Panc1 (cell line): ENCODE measurements at regions not wholly inside any gene's neighbourhood (a gene's known extent, or its start where the extent isn't known, plus 50 kb on each side); places are given as distances from the start of the nearest gene placed in this dataset.
A peak's percentile ranks its signal among the peaks of the same experiment; 100 is the strongest.

Experiments
- ATAC-seq: fragments of 200-7000 bp; cut with Tn5 transposase; 2 replicates; pipeline ENCODE4 v1.9.1; 2020; ENCODE audit warnings: mild to moderate bottlenecking, moderate library complexity
- BruUV-seq: library from RNA; stranded (reverse); fragments of 400-500 nt; replicated peaks from 2 replicates; lab custom pipeline; 2021; lab: Mats Ljungman, UMichigan
- CTCF ChIA-PET: fragments of 300-600 bp; sonication (Branson Sonifier 250); formaldehyde crosslinking; loops from one replicate; lab custom pipeline; 2022; ENCODE audit warnings: antibody characterized with exemption; lab: Charles Lee
- POLR2A ChIA-PET: fragments of 300-600 bp; sonication (Branson Sonifier 250); formaldehyde crosslinking; loops from one replicate; lab custom pipeline; 2022; ENCODE audit warnings: antibody characterized with exemption; lab: Charles Lee
- DNase-seq: peaks from one replicate; pipeline ENCODE4 v3.0.0-alpha.2; 2010; ENCODE audit warnings: low read depth, low spot score
- H3K27ac ChIP-seq: 2 replicates; pipeline ENCODE4 v1.5.1; 2011; ENCODE audit warnings: mild to moderate bottlenecking, low read length, inconsistent platforms
- H3K27me3 ChIP-seq: fragments of 200-500 bp; sonication (Bioruptor generic); 2 replicates; pipeline ENCODE4 v1.6.0; 2014; ENCODE audit warnings: low read length, inconsistent platforms; ENCODE audit not compliant: control insufficient read depth, insufficient read depth
- H3K36me3 ChIP-seq: fragments of 200-500 bp; sonication (Bioruptor generic); 2 replicates; pipeline ENCODE4 v1.5.1; 2014; ENCODE audit warnings: inconsistent platforms, mild to moderate bottlenecking, low read length, moderate library complexity; ENCODE audit not compliant: control insufficient read depth, insufficient read depth
- H3K4me1 ChIP-seq: 2 replicates; pipeline ENCODE4 v1.5.1; 2011; ENCODE audit warnings: inconsistent platforms, mild to moderate bottlenecking, low read length, moderate library complexity; ENCODE audit not compliant: control insufficient read depth, insufficient read depth
- H3K4me3 ChIP-seq, 2 experiments: 2 replicates each; pipeline ENCODE4 v1.5.1; 2011 to 2012; ENCODE audit warnings: low read depth in 2 of 2, low read length in 2 of 2, mild to moderate bottlenecking in 2 of 2, inconsistent platforms in 1 of 2, moderate library complexity in 1 of 2
- H3K9me3 ChIP-seq: fragments of 200-500 bp; sonication (Bioruptor generic); 2 replicates; pipeline ENCODE4 v1.5.1; 2014; ENCODE audit warnings: low read depth, mild to moderate bottlenecking, inconsistent platforms, low read length, moderate library complexity; ENCODE audit not compliant: control insufficient read depth, insufficient read depth
- CTCF ChIP-seq: fragments of 450-650 bp; IDR thresholded peaks from 2 replicates; pipeline ENCODE4 v1.5.1; 2017; ENCODE audit warnings: mild to moderate bottlenecking
- POLR2AphosphoS5 ChIP-seq: IDR thresholded peaks from 2 replicates; pipeline ENCODE4 v1.6.1; 2012; ENCODE audit warnings: mild to moderate bottlenecking, low read depth, low read length, moderate library complexity
- SIN3A ChIP-seq: IDR thresholded peaks from 2 replicates; pipeline ENCODE4 v1.6.1; 2012; ENCODE audit warnings: low read depth, mild to moderate bottlenecking, low read length, moderate library complexity, borderline replicate concordance; ENCODE audit not compliant: insufficient read depth
- TCF7L2 ChIP-seq: IDR thresholded peaks from 2 replicates; pipeline ENCODE4 v1.6.1; 2011; ENCODE audit warnings: mild to moderate bottlenecking, low read depth, low read length, inconsistent platforms
- in situ Hi-C: cut with HindIII; loops from 2 replicates; pipeline ENCODE4 v1.10.0; 2016; ENCODE audit warnings: low sequenced_read_pairs, low pct_unique_long_range_greater_than_20kb
- intact Hi-C: fragments of 100-400 bp; cut with micrococcal nuclease; formaldehyde crosslinking; loops from one replicate; pipeline ENCODE4 v1.10.0; 2022; ENCODE audit not compliant: unreplicated experiment
- TF ChIP-seq, protein P1 (sequence below), 2 experiments: IDR thresholded peaks; 2 replicates each; pipeline ENCODE4 v1.6.1; 2011 to 2012; ENCODE audit warnings: low read depth in 2 of 2, control low read depth in 1 of 2, low read length in 1 of 2, mild to moderate bottlenecking in 1 of 2, moderate library complexity in 1 of 2; ENCODE audit not compliant: insufficient read depth in 1 of 2

GRCh38 chr2:105573490-105573889 lies 171.2 kb upstream of the NCK2 start:
- Histone ChIP-seq H3K27ac (no peak overlapping the region), H3K4me1 (peaks cover 12% of the 10 kb centered on the region), H3K36me3 (no peaks in the 10 kb centered on the region), H3K9me3 (no peaks in the 10 kb centered on the region), H3K4me3 (peak overlapping the region in 1 of 2 experiments; percentile 15; a peak in 1 of 4 replicates), H3K27me3 (no peaks in the 10 kb centered on the region)
- POLR2A ChIA-PET, result no interaction called here
- in situ Hi-C loops (no loop called here), intact Hi-C loops (loop anchor here (10.0 kb wide), 2 partner anchors 171 to 511 kb away; partner anchors contain the start of gene NCK2)
- DNase-seq (no peak), ATAC-seq (no peak)
- CTCF ChIA-PET, result no interaction called here
- TF ChIP-seq POLR2AphosphoS5 (no peak), CTCF (no peak), SIN3A (no peak), TCF7L2 (no peak)
- TF ChIP-seq, protein P1, sequence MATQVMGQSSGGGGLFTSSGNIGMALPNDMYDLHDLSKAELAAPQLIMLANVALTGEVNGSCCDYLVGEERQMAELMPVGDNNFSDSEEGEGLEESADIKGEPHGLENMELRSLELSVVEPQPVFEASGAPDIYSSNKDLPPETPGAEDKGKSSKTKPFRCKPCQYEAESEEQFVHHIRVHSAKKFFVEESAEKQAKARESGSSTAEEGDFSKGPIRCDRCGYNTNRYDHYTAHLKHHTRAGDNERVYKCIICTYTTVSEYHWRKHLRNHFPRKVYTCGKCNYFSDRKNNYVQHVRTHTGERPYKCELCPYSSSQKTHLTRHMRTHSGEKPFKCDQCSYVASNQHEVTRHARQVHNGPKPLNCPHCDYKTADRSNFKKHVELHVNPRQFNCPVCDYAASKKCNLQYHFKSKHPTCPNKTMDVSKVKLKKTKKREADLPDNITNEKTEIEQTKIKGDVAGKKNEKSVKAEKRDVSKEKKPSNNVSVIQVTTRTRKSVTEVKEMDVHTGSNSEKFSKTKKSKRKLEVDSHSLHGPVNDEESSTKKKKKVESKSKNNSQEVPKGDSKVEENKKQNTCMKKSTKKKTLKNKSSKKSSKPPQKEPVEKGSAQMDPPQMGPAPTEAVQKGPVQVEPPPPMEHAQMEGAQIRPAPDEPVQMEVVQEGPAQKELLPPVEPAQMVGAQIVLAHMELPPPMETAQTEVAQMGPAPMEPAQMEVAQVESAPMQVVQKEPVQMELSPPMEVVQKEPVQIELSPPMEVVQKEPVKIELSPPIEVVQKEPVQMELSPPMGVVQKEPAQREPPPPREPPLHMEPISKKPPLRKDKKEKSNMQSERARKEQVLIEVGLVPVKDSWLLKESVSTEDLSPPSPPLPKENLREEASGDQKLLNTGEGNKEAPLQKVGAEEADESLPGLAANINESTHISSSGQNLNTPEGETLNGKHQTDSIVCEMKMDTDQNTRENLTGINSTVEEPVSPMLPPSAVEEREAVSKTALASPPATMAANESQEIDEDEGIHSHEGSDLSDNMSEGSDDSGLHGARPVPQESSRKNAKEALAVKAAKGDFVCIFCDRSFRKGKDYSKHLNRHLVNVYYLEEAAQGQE (IDR thresholded peaks at IDR 0.05; ENCODE audit: insufficient read depth in 1 of 2, low read depth in 2 of 2, low read length in 1 of 2), result no peak
- BruUV-seq, result no TSS peak

- ATAC-seq, result no peak
These were observed 172.7 kb upstream of the FHL2 start for GRCh38 chr2:105571445-105571987.

More at GRCh38 chr2:105571445-105571987, 172.7 kb upstream of the FHL2 start:
- ChIA-PET CTCF (no interaction called here), POLR2A (no interaction called here)
- TF ChIP-seq TCF7L2, result no peak
- no peak for TF ChIP-seq CTCF
- TF ChIP-seq SIN3A, result no peak
- TF ChIP-seq, protein P1 (IDR thresholded peaks at IDR 0.05; ENCODE audit: insufficient read depth in 1 of 2, low read depth in 2 of 2, low read length in 1 of 2), result no peak
- TF ChIP-seq POLR2AphosphoS5, result no peak
- Histone ChIP-seq H3K36me3 (no peaks in the 10 kb centered on the region), H3K27me3 (no peaks in the 10 kb centered on the region), H3K9me3 (no peaks in the 10 kb centered on the region), H3K4me1 (peaks cover 7% of the 10 kb centered on the region), H3K27ac (no peak overlapping the region), H3K4me3 (no peak overlapping the region)
- DNase-seq, result no peak
- intact Hi-C loops (loop anchor here (10.0 kb wide), 2 partner anchors 173 to 513 kb away; partner anchors contain the start of gene NCK2), in situ Hi-C loops (no loop called here)
- no TSS peak for BruUV-seq
